Muscle of leg (tissue), 3 donors: ENCODE measurements at regions not wholly inside any gene's neighbourhood (a gene's known extent, or its start where the extent isn't known, plus 50 kb on each side); places are given as distances from the start of the nearest gene placed in this dataset.

Experiments
- DNase-seq: peaks from one replicate; pipeline ENCODE4 v3.0.0; 2013
- H3K27ac ChIP-seq: one replicate; pipeline ENCODE4 v1.5.1; 2013; ENCODE audit warnings: mild to moderate bottlenecking, low read length, control low read depth
- H3K27me3 ChIP-seq: one replicate; pipeline ENCODE4 v1.6.1; 2013; ENCODE audit warnings: low read length; ENCODE audit not compliant: control insufficient read depth, insufficient read depth
- H3K36me3 ChIP-seq: one replicate; pipeline ENCODE4 v1.6.1; 2013; ENCODE audit warnings: low read length; ENCODE audit not compliant: control insufficient read depth, insufficient read depth
- H3K4me1 ChIP-seq: one replicate; pipeline ENCODE4 v1.6.1; 2013; ENCODE audit warnings: low read length; ENCODE audit not compliant: control insufficient read depth, insufficient read depth
- H3K4me3 ChIP-seq: one replicate; pipeline ENCODE4 v1.5.1; 2013; ENCODE audit warnings: low read length, control low read depth
- H3K9me3 ChIP-seq: replicated peaks from 2 replicates; pipeline ENCODE4 v1.6.1; 2013; ENCODE audit warnings: low read depth, low read length; ENCODE audit not compliant: control insufficient read depth
- WGBS: methylation state at CpG from one replicate; pipeline ENCODE4 v1.1.5; 2013; ENCODE audit warnings: missing lambda C conversion rate; ENCODE audit not compliant: insufficient coverage; 5-methylcytosine and 5-hydroxymethylcytosine counted together

GRCh38 chr1:204754821-204755220, 69.3 kb upstream of the LRRN2 start:
- H3K27me3 ChIP-seq, result peaks cover 3% of the 10 kb centered on the region
- no peak overlapping the region for H3K27ac ChIP-seq
- H3K9me3 ChIP-seq, result no peaks in the 10 kb centered on the region
- no peak for DNase-seq
- no peaks in the 10 kb centered on the region for H3K36me3 ChIP-seq
- peaks cover 2% of the 10 kb centered on the region for H3K4me1 ChIP-seq
- 75% methylated on average over 3 of the region's 6 CpGs for WGBS
- no peak overlapping the region for H3K4me3 ChIP-seq

DNA sequence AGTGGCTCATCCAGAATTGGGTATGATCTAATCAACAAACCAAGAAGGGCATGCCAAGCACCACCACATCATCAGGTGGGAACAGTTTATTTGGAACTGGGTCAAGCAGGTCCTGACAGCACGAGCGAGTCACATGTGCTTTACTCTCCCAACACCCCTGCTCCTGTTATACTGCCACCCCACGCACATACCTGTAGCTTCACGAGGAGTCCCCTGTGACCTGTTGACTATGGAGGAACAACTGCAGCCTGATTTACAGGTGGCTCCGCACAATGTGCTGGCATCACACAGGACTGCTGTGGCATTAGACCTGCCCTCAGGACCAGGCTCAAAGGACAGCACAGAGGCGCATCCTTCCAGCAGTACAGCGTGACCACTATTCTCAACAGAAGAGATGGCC, 70.8 kb upstream of the LRRN2 start:
- 78% methylated on average over 2 of the region's 7 CpGs for WGBS
- Histone ChIP-seq H3K27me3 (peaks cover 3% of the 10 kb centered on the region), H3K27ac (no peak overlapping the region), H3K9me3 (no peaks in the 10 kb centered on the region), H3K4me3 (no peak overlapping the region), H3K36me3 (no peaks in the 10 kb centered on the region), H3K4me1 (peaks cover 2% of the 10 kb centered on the region)
- DNase-seq, result no peak

DNA sequence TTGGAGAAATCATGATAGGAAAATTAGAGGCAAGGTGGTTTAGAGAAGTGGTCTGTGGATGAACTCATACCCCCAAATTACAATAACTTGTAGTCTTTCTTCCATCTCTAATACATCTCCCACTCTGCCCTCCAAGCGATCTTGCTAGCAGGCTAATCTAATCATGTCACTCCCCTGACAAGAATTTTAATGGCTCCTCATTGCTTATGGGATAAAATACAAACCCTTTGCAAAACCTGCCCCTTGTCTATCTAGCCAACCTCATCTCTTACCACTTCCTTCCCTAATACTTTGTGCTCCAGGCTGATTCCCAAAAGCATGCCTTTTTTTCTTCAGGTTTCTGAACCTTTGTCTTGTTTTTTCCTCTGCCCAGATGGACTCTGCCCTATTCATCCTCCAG, 71.3 kb upstream of the LRRN2 start:
- Histone ChIP-seq H3K4me1 (peaks cover 2% of the 10 kb centered on the region), H3K27ac (no peak overlapping the region), H3K9me3 (no peaks in the 10 kb centered on the region), H3K36me3 (no peaks in the 10 kb centered on the region), H3K27me3 (peaks cover 4% of the 10 kb centered on the region), H3K4me3 (no peak overlapping the region)
- DNase-seq, result no peak
- WGBS, result no CpG with 5 or more reads among the region's 1 CpG

DNA sequence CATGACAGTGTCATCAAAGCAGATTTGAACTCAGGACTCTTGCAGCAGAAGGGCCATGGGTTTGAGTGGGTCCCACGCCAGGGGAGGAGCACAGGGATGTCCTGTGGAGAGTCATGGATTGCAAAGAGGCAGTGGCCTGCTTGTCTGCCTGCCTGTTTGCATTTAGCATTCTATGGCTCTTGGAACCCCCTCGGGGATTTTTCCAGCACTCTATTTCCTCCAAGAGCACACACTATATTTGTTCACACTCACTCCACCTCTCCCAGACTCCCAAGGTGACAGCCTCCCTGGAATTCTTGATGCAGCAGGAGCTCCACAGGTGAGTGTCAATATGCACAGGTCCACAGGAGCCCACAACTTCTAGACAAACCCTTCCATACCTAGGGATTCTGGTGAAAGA, 73.1 kb upstream of the LRRN2 start:
- WGBS, result 61% methylated on average over 2 of the region's 2 CpGs
- no peak for DNase-seq
- no peak overlapping the region for H3K27ac ChIP-seq
- peaks cover 4% of the 10 kb centered on the region for H3K27me3 ChIP-seq
- H3K4me3 ChIP-seq, result no peak overlapping the region
- no peaks in the 10 kb centered on the region for H3K36me3 ChIP-seq
- peaks cover 2% of the 10 kb centered on the region for H3K4me1 ChIP-seq
- H3K9me3 ChIP-seq, result no peaks in the 10 kb centered on the region

DNA sequence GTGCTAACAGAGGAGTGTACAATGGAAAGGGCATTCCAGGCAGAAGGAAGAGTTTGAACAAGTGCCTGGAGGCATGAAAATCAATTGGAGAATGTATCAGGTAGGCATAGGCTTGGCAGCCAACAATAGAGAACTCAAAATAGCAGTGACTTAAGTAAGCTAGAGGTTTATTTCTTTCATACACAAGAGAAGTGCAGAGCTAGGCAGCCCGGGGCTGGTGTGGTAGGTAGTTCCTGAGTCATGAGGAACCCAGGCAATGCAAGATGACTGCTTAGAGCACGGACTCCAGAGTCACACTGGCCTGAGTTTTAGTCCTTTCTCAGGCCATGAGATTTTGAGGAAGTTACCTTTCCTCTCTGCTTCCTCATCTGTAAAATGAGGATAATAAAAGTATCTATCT, 74.8 kb upstream of the LRRN2 start:
- H3K27ac ChIP-seq, result no peak overlapping the region
- H3K4me1 ChIP-seq, result peaks cover 10% of the 10 kb centered on the region
- no peak for DNase-seq
- no peaks in the 10 kb centered on the region for H3K36me3 ChIP-seq
- WGBS, result 82% methylated on average over 2 of the region's 2 CpGs
- peaks cover 10% of the 10 kb centered on the region for H3K27me3 ChIP-seq
- H3K4me3 ChIP-seq, result no peak overlapping the region
- H3K9me3 ChIP-seq, result no peaks in the 10 kb centered on the region

- peaks cover 10% of the 10 kb centered on the region for H3K4me1 ChIP-seq
- peaks cover 13% of the 10 kb centered on the region for H3K27me3 ChIP-seq
- no peak overlapping the region for H3K27ac ChIP-seq
- H3K36me3 ChIP-seq, result no peaks in the 10 kb centered on the region
- H3K4me3 ChIP-seq, result no peak overlapping the region
- no CpG with 5 or more reads among the region's 3 CpGs for WGBS
- no peaks in the 10 kb centered on the region for H3K9me3 ChIP-seq
- no peak for DNase-seq
Measured at GRCh38 chr1:204760757-204761156, 75.2 kb upstream of the LRRN2 start.

GRCh38 chr1:204763773-204764427, 78.4 kb upstream of the LRRN2 start:
- WGBS, result 19% methylated on average over 14 of the region's 18 CpGs
- Histone ChIP-seq H3K27ac (no peak overlapping the region), H3K36me3 (no peaks in the 10 kb centered on the region), H3K27me3 (peaks cover 29% of the 10 kb centered on the region), H3K4me3 (no peak overlapping the region), H3K9me3 (no peaks in the 10 kb centered on the region), H3K4me1 (peaks cover 10% of the 10 kb centered on the region)
- DNase-seq, result peak; percentile 49

- DNase-seq, result no peak
- Histone ChIP-seq H3K4me3 (no peak overlapping the region), H3K27me3 (peaks cover 36% of the 10 kb centered on the region), H3K36me3 (no peaks in the 10 kb centered on the region), H3K4me1 (no peaks in the 10 kb centered on the region), H3K9me3 (no peaks in the 10 kb centered on the region), H3K27ac (no peak overlapping the region)
- WGBS, result 89% methylated on average over 1 of the region's 2 CpGs
Measured at GRCh38 chr1:204769997-204770396, 84.5 kb upstream of the LRRN2 start.

DNA sequence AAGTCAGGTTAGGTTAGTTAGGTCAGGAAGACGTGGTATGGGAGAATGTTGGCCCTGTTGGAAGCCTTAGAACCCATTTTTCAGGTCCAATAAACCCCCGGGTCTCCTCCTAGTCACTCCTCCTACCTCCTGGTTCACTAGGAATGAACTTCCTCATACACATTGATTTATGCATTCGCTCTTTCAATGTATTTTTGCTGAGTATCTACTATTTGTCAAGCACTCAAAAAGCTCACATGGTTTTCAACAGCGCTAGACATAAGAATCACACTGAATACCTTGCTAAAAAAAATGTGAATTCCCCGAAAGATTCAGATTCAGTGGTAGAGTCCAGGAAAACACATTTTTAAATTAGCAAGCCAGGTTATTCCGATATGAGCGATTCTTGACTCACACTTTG, 85.8 kb upstream of the LRRN2 start:
- 78% methylated on average over 3 of the region's 7 CpGs for WGBS
- H3K27me3 ChIP-seq, result peaks cover 34% of the 10 kb centered on the region
- H3K4me3 ChIP-seq, result no peak overlapping the region
- no peak for DNase-seq
- H3K27ac ChIP-seq, result no peak overlapping the region
- no peaks in the 10 kb centered on the region for H3K36me3 ChIP-seq
- H3K9me3 ChIP-seq, result no peaks in the 10 kb centered on the region
- H3K4me1 ChIP-seq, result no peaks in the 10 kb centered on the region

- no peaks in the 10 kb centered on the region for H3K9me3 ChIP-seq
- no peak overlapping the region for H3K27ac ChIP-seq
- no peaks in the 10 kb centered on the region for H3K36me3 ChIP-seq
- WGBS, result 57% methylated on average over 1 of the region's 1 CpG
- DNase-seq, result no peak
- peaks cover 23% of the 10 kb centered on the region for H3K27me3 ChIP-seq
- H3K4me1 ChIP-seq, result no peaks in the 10 kb centered on the region
- no peak overlapping the region for H3K4me3 ChIP-seq
Measured at GRCh38 chr1:204773246-204773645, 87.7 kb upstream of the LRRN2 start.

DNA sequence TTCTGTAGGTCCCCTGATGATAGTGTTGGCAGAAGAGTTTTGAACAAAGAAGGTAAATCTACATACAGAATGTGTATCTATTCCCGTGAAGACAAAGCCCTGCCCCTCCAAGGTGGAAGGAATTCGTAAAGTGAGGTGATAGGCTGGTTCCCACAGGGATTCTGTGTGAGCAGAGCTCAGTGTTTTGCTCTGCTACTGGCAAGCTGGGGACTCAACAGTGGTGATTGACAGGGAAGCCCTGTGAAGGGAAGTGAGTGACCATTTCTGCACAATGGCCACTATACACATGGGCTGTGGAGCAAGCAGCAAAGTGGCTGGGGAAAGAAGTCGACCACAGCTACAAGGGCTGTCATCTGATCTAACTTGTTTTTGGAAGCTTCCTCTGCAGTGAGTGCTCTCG, 90.0 kb upstream of the LRRN2 start:
- H3K27ac ChIP-seq, result no peak overlapping the region
- H3K27me3 ChIP-seq, result peaks cover 17% of the 10 kb centered on the region
- H3K36me3 ChIP-seq, result no peaks in the 10 kb centered on the region
- WGBS, result 39% methylated on average over 4 of the region's 4 CpGs
- no peaks in the 10 kb centered on the region for H3K9me3 ChIP-seq
- no peak for DNase-seq
- no peaks in the 10 kb centered on the region for H3K4me1 ChIP-seq
- H3K4me3 ChIP-seq, result no peak overlapping the region
